Urothelium cell line (cell line): ENCODE measurements at regions not wholly inside any gene's neighbourhood (a gene's known extent, or its start where the extent isn't known, plus 50 kb on each side); places are given as distances from the start of the nearest gene placed in this dataset.
"Not testable (repeated sequence)": the region's sequence is repeated elsewhere in the genome, so short reads cannot be mapped to it uniquely, and the experiment has no call there.

Experiments used
- DNase-seq: peaks from one replicate; pipeline ENCODE4 v3.0.0; 2011; ENCODE audit warnings: low spot score, mixed read lengths
- FAIRE-seq: peaks from 2 replicates; lab custom pipeline; 2011; peaks lifted over from hg19 to GRCh38; lab: Jason Lieb, UNC

- no peak for DNase-seq
- FAIRE-seq = no peak
Observed at GRCh38 chr5:37929791-37930190, 90.0 kb upstream of the GDNF start.

- FAIRE-seq = peak; percentile 68
- not testable (repeated sequence) for DNase-seq
Observed at GRCh38 chr5:37927753-37928152, 87.9 kb upstream of the GDNF start.

GRCh38 chr5:37926732-37927131 lies 86.9 kb upstream of the GDNF start:
- FAIRE-seq (no peak), DNase-seq (no peak)

- FAIRE-seq = no peak
- DNase-seq = no peak
Observed at GRCh38 chr5:37921452-37921851, 81.6 kb upstream of the GDNF start.

GRCh38 chr5:37918424-37918823 lies 78.6 kb upstream of the GDNF start:
- FAIRE-seq = no peak
- no peak for DNase-seq

- DNase-seq (no peak), FAIRE-seq (peak; percentile 13)
Observed at GRCh38 chr5:37916525-37916924, 76.7 kb upstream of the GDNF start.

GRCh38 chr5:37915097-37915736 lies 75.4 kb upstream of the GDNF start:
- no peak for FAIRE-seq
- DNase-seq = no peak

GRCh38 chr5:37909610-37910266 lies 69.9 kb upstream of the GDNF start:
- not testable (repeated sequence) for DNase-seq, FAIRE-seq

- FAIRE-seq (no peak), DNase-seq (no peak)
Observed at GRCh38 chr5:37906416-37906815, 66.6 kb upstream of the GDNF start.

- FAIRE-seq = no peak
- DNase-seq = no peak
Observed at GRCh38 chr5:37905230-37905629, 65.4 kb upstream of the GDNF start.

- FAIRE-seq (no peak), DNase-seq (no peak)
Observed at GRCh38 chr5:37902323-37902722, 62.5 kb upstream of the GDNF start.

GRCh38 chr5:37900692-37901091 lies 60.9 kb upstream of the GDNF start:
- DNase-seq (peak; percentile 34), FAIRE-seq (no peak)

GRCh38 chr5:37899037-37899436 lies 59.2 kb upstream of the GDNF start:
- DNase-seq (no peak), FAIRE-seq (no peak)

GRCh38 chr5:37896159-37896558 lies 56.3 kb upstream of the GDNF start:
- no peak for FAIRE-seq
- DNase-seq = no peak

GRCh38 chr5:37893434-37894134 lies 53.7 kb upstream of the GDNF start:
- DNase-seq (no peak), FAIRE-seq (no peak)

GRCh38 chr5:37892586-37892985 lies 52.7 kb upstream of the GDNF start:
- FAIRE-seq (no peak), DNase-seq (no peak)

- DNase-seq = no peak
- no peak for FAIRE-seq
Observed at GRCh38 chr5:37891832-37892231, 52.0 kb upstream of the GDNF start.

GRCh38 chr5:37889612-37890317 lies 49.9 kb upstream of the GDNF start:
- DNase-seq (peak; percentile 57), FAIRE-seq (no peak)
